NT2/D1 (cell line): ENCODE measurements at regions not wholly inside any gene's neighbourhood (a gene's known extent, or its start where the extent isn't known, plus 50 kb on each side); places are given as distances from the start of the nearest gene placed in this dataset.

Experiments
- DNase-seq: peaks from one replicate; pipeline ENCODE4 v3.0.0-alpha.2; 2011; ENCODE audit warnings: low read depth, low spot score
- H3K27me3 ChIP-seq: 2 replicates; pipeline ENCODE4 v1.6.0; 2011; ENCODE audit warnings: mild to moderate bottlenecking; ENCODE audit not compliant: insufficient read length, insufficient read depth
- H3K36me3 ChIP-seq: 2 replicates; pipeline ENCODE4 v1.6.1; 2011; ENCODE audit warnings: mild to moderate bottlenecking, low read length, mixed read lengths; ENCODE audit not compliant: insufficient read depth, insufficient read length
- H3K4me1 ChIP-seq: 2 replicates; pipeline ENCODE4 v1.5.1; 2011; ENCODE audit not compliant: insufficient read depth, insufficient read length
- H3K4me3 ChIP-seq: 2 replicates; pipeline ENCODE4 v1.5.1; 2011; ENCODE audit warnings: low read depth; ENCODE audit not compliant: insufficient read length
- H3K9ac ChIP-seq: 2 replicates; pipeline ENCODE4 v1.6.0; 2011; ENCODE audit warnings: low read depth; ENCODE audit not compliant: insufficient read length
- H3K9me3 ChIP-seq: 2 replicates; pipeline ENCODE4 v1.5.1; 2011; ENCODE audit warnings: mild to moderate bottlenecking, low read length; ENCODE audit not compliant: insufficient read depth
- SUZ12 ChIP-seq: IDR thresholded peaks from 2 replicates; pipeline ENCODE4 v1.6.1; 2011; ENCODE audit not compliant: insufficient read length, insufficient read depth; ENCODE audit errors: extremely low read depth
- YY1 ChIP-seq: IDR thresholded peaks from 2 replicates; pipeline ENCODE4 v1.6.1; 2011; ENCODE audit not compliant: insufficient read length, insufficient read depth
- ZNF274 ChIP-seq: IDR thresholded peaks from 2 replicates; pipeline ENCODE4 v1.6.1; 2011; ENCODE audit warnings: mild to moderate bottlenecking, low read depth, low read length

- no peaks in the 10 kb centered on the region for H3K36me3 ChIP-seq
- TF ChIP-seq SUZ12 = no peak
Observed at GRCh38 chr7:136079066-136079465, 101.9 kb upstream of the MTPN start.

GRCh38 chr7:136078630-136079029, 101.5 kb upstream of the MTPN start:
- DNase-seq = no peak
- Histone ChIP-seq H3K27me3 (no peaks in the 10 kb centered on the region), H3K9me3 (no peaks in the 10 kb centered on the region), H3K4me1 (no peaks in the 10 kb centered on the region), H3K9ac (no peak overlapping the region), H3K4me3 (no peak overlapping the region), H3K36me3 (no peaks in the 10 kb centered on the region)
- TF ChIP-seq SUZ12 = no peak
- no peak for TF ChIP-seq YY1
- TF ChIP-seq ZNF274 = no peak

More at GRCh38 chr7:136079066-136079465, 101.9 kb upstream of the MTPN start:
- H3K27me3 ChIP-seq = no peaks in the 10 kb centered on the region
- no peak overlapping the region for H3K9ac ChIP-seq
- no peak for DNase-seq
- H3K4me3 ChIP-seq = no peak overlapping the region
- no peaks in the 10 kb centered on the region for H3K9me3 ChIP-seq
- H3K4me1 ChIP-seq = no peaks in the 10 kb centered on the region

GRCh38 chr7:136076954-136077353, 99.8 kb upstream of the MTPN start:
- TF ChIP-seq YY1 = no peak
- no peak for TF ChIP-seq SUZ12
- TF ChIP-seq ZNF274 = no peak
- DNase-seq = no peak
- Histone ChIP-seq H3K4me3 (no peak overlapping the region), H3K27me3 (no peaks in the 10 kb centered on the region), H3K4me1 (no peaks in the 10 kb centered on the region), H3K9me3 (no peaks in the 10 kb centered on the region), H3K9ac (no peak overlapping the region), H3K36me3 (no peaks in the 10 kb centered on the region)

- H3K4me1 ChIP-seq = no peaks in the 10 kb centered on the region
- DNase-seq = no peak
- no peak for TF ChIP-seq ZNF274
- TF ChIP-seq YY1 = no peak
- no peak for TF ChIP-seq SUZ12
- H3K9me3 ChIP-seq = no peaks in the 10 kb centered on the region
- H3K9ac ChIP-seq = no peak overlapping the region
- H3K27me3 ChIP-seq = no peaks in the 10 kb centered on the region
- no peak overlapping the region for H3K4me3 ChIP-seq
- no peaks in the 10 kb centered on the region for H3K36me3 ChIP-seq
Observed at GRCh38 chr7:136074843-136075242, 97.7 kb upstream of the MTPN start.

GRCh38 chr7:136072447-136072846, 95.3 kb upstream of the MTPN start:
- Histone ChIP-seq H3K4me1 (no peaks in the 10 kb centered on the region), H3K9ac (no peak overlapping the region), H3K4me3 (no peak overlapping the region), H3K36me3 (no peaks in the 10 kb centered on the region), H3K27me3 (no peaks in the 10 kb centered on the region), H3K9me3 (no peaks in the 10 kb centered on the region)
- no peak for DNase-seq
- no peak for TF ChIP-seq SUZ12
- TF ChIP-seq YY1 = no peak
- TF ChIP-seq ZNF274 = no peak

- TF ChIP-seq SUZ12 (no peak), YY1 (no peak), ZNF274 (no peak)
Observed at GRCh38 chr7:136070736-136071505, 93.8 kb upstream of the MTPN start.

GRCh38 chr7:136069840-136070529, 92.8 kb upstream of the MTPN start:
- Histone ChIP-seq H3K9me3 (no peaks in the 10 kb centered on the region), H3K9ac (no peak overlapping the region), H3K4me3 (no peak overlapping the region), H3K4me1 (no peaks in the 10 kb centered on the region), H3K27me3 (no peaks in the 10 kb centered on the region), H3K36me3 (no peaks in the 10 kb centered on the region)
- no peak for TF ChIP-seq ZNF274
- DNase-seq = no peak

More at GRCh38 chr7:136070736-136071505, 93.8 kb upstream of the MTPN start:
- no peak overlapping the region for H3K4me3 ChIP-seq
- no peak overlapping the region for H3K9ac ChIP-seq
- H3K9me3 ChIP-seq = no peaks in the 10 kb centered on the region
- no peaks in the 10 kb centered on the region for H3K36me3 ChIP-seq
- no peaks in the 10 kb centered on the region for H3K4me1 ChIP-seq
- DNase-seq = peak; percentile 23
- no peaks in the 10 kb centered on the region for H3K27me3 ChIP-seq
